ENCODE measurements at regions not wholly inside any gene's neighbourhood (a gene's known extent, or its start where the extent isn't known, plus 50 kb on each side); places are given as distances from the start of the nearest gene placed in this dataset.

GRCh38 chr11:107203656-107204055 is 185.4 kb upstream of the GUCY1A2 start:
- ATAC-seq (replicated peaks in 6 of 8): no peak
- Histone ChIP-seq H3K27ac (no peak overlapping the region), H3K4me3 (no peak overlapping the region), H3K4me1 (replicated peaks in 1 of 2) (no peaks in the 10 kb centered on the region)
- in situ Hi-C loops (cut with MboI; ENCODE audit: low pct_unique_long_range_greater_than_20kb in 2 of 9, low sequenced_read_pairs in 9 of 9, unreplicated experiment in 9 of 9): no loop called here
- 0 to 71% (median 57%) methylated on average over 1 of the region's 1 CpG; no CpG with 5 or more reads in 5 of the 10 experiments for WGBS, 10 experiments

DNA sequence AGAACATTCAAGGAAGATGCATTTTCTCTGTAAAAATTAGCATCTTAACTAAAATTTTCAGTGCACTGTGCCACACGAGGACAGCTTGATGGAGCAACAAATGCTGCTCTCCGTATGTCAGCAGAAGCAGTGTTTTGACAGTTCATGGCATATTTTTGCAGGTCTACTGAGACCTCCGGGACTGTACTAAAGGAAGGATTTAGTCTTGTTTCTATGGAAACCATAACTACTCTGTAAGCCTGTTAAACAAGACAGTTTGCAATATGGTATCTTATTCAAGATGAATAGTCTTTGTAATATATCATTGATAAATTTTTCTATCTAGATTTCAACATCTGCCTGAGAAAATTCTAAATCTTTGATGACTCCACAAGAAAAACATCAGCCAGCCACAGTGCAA is 184.0 kb upstream of the GUCY1A2 start:
- in situ Hi-C loops (cut with MboI; ENCODE audit: low pct_unique_long_range_greater_than_20kb in 2 of 9, low sequenced_read_pairs in 9 of 9, unreplicated experiment in 9 of 9): no loop called here
- peak in 4 of 8 experiments; percentile 34 to 47 (median 38) for ATAC-seq (replicated peaks in 6 of 8)
- Histone ChIP-seq H3K4me3 (no peak overlapping the region), H3K27ac (no peak overlapping the region), H3K4me1 (replicated peaks in 1 of 2) (no peaks in the 10 kb centered on the region)
- WGBS, 10 experiments: 0 to 86% (median 53%) methylated on average over 1 to 3 of the region's 3 CpGs

DNA sequence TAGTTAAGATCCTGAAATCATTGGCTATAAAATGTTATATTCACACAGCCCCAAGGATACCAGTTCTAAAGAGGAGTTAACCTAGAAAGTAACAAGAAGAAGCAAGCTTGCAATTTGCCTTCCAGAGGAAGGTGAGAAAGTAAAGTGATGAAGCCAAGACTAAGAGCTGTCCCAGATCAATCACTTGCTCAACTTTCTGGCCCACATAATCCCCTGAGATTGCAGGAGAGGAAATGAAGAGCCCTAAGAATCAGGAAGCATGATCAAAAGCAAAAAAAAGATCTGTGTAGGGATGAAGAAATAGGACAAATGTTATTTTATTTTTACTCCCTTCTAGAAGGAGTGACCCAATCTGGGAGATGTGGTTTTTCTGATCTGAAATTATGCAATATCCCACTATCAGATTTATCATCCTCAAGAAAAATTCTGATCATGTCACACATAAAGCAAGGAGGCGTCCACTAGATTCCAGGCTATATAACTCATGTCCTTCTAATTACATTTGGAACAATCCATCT is 180.3 kb upstream of the GUCY1A2 start:
- no peaks in the 10 kb centered on the region for H3K4me1 ChIP-seq (replicated peaks in 1 of 2)
- H3K4me3 ChIP-seq: no peak overlapping the region
- WGBS, 10 experiments: 14 to 100% (median 60%) methylated on average over 1 of the region's 1 CpG; no CpG with 5 or more reads in 5 of the 10 experiments
- no peak overlapping the region for H3K27ac ChIP-seq
- no peak for ATAC-seq (replicated peaks in 6 of 8)
- in situ Hi-C loops (cut with MboI; ENCODE audit: low pct_unique_long_range_greater_than_20kb in 2 of 9, low sequenced_read_pairs in 9 of 9, unreplicated experiment in 9 of 9): no loop called here

- H3K27ac ChIP-seq: no peak overlapping the region
- no peaks in the 10 kb centered on the region for H3K4me1 ChIP-seq (replicated peaks in 1 of 2)
- H3K4me3 ChIP-seq: no peak overlapping the region
- no peak for ATAC-seq (replicated peaks in 6 of 8)
- in situ Hi-C loops (cut with MboI; ENCODE audit: low pct_unique_long_range_greater_than_20kb in 2 of 9, low sequenced_read_pairs in 9 of 9, unreplicated experiment in 9 of 9): no loop called here
- WGBS, 10 experiments: 28 to 95% (median 55%) methylated on average over 1 to 2 of the region's 2 CpGs; no CpG with 5 or more reads in 2 of the 10 experiments
Measured at GRCh38 chr11:107197932-107198331, 179.7 kb upstream of the GUCY1A2 start.

DNA sequence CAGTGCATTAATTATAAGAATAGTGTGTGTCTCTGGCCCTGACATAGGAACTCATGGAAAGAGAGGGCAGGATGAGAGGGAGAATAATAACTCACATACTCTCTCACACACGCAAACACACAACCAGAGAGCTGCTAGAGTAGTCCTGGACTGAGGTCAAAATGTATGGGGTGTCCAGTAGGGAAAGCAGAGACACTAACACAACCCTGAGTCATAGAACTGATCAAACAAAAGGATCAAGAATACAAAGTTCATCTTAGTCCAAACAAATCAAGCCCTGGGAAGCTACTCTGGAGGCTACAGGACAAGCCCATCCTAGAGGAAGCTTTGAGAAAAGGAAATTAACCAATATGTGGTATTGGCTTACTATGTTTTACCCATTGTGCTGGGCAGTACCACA is 178.5 kb upstream of the GUCY1A2 start:
- no peak for ATAC-seq (replicated peaks in 6 of 8)
- Histone ChIP-seq H3K4me1 (replicated peaks in 1 of 2) (no peaks in the 10 kb centered on the region), H3K27ac (no peak overlapping the region), H3K4me3 (no peak overlapping the region)
- in situ Hi-C loops (cut with MboI; ENCODE audit: low pct_unique_long_range_greater_than_20kb in 2 of 9, low sequenced_read_pairs in 9 of 9, unreplicated experiment in 9 of 9): no loop called here
- WGBS, 10 experiments: 17 to 100% (median 88%) methylated on average over 1 of the region's 1 CpG; no CpG with 5 or more reads in 5 of the 10 experiments

DNA sequence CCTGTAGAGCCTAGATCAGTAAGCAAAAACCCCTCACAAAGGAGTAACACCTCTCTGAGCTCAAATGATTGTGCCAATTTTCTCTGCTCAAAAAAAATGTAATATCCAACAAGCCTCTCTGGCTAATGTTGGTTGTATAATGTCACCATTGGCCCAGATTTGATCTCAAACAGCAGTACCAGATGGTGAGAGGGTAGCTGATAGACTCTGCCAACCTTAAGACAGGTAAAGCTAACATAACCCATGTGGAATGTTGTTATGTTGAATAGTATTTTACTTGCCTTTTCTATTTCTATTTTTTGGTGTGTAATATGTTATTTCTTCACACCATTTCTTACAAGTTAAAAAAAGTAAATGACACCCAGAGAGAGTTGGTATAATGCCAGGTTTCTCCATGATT is 166.7 kb upstream of the GUCY1A2 start:
- no peak overlapping the region for H3K27ac ChIP-seq
- H3K4me1 ChIP-seq (replicated peaks in 1 of 2): no peaks in the 10 kb centered on the region
- no peak for ATAC-seq (replicated peaks in 6 of 8)
- no peak overlapping the region for H3K4me3 ChIP-seq
- in situ Hi-C loops (cut with MboI; ENCODE audit: low pct_unique_long_range_greater_than_20kb in 2 of 9, low sequenced_read_pairs in 9 of 9, unreplicated experiment in 9 of 9): no loop called here

DNA sequence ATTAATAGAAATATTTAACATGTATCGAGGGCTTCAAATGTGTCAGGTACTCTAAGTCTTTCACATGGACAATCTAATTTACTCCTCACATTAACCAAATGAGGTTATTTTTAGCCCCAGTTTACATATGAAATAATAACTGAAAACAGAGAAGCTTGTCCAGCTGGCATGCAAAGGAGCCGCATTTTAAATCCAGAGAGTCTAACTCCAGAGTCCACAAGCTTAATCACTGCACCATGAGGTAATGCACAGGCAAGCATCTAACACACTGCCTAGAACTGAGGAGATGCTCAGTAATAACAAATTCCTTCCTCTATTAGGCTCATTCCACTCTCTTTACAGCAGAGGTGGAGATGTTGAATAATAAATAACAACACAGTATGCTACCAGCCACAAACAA is 165.7 kb upstream of the GUCY1A2 start:
- whole genome bisulfite sequencing, 10 experiments: 15 to 100% (median 89%) methylated on average over 1 to 2 of the region's 2 CpGs; no CpG with 5 or more reads in 3 of the 10 experiments
- H3K27ac ChIP-seq: no peak overlapping the region

GRCh38 chr11:107182978-107183377 is 164.7 kb upstream of the GUCY1A2 start:
- no peak overlapping the region for H3K27ac ChIP-seq
- ATAC-seq (replicated peaks in 6 of 8): peak in 3 of 8 experiments; percentile 41 to 80 (median 74)
- H3K4me3 ChIP-seq: no peak overlapping the region
- H3K4me1 ChIP-seq (replicated peaks in 1 of 2): no peaks in the 10 kb centered on the region
- in situ Hi-C loops (cut with MboI; ENCODE audit: low pct_unique_long_range_greater_than_20kb in 2 of 9, low sequenced_read_pairs in 9 of 9, unreplicated experiment in 9 of 9): no loop called here

More for the DNA sequence above, 165.7 kb upstream of the GUCY1A2 start:
- H3K4me3 ChIP-seq: no peak overlapping the region
- H3K4me1 ChIP-seq (replicated peaks in 1 of 2): no peaks in the 10 kb centered on the region
- in situ Hi-C loops (cut with MboI; ENCODE audit: low pct_unique_long_range_greater_than_20kb in 2 of 9, low sequenced_read_pairs in 9 of 9, unreplicated experiment in 9 of 9): no loop called here
- ATAC-seq (replicated peaks in 6 of 8): peak in 5 of 8 experiments; percentile 43 to 85 (median 80)

GRCh38 chr11:107180236-107180635 is 162.0 kb upstream of the GUCY1A2 start:
- ATAC-seq (replicated peaks in 6 of 8): no peak
- in situ Hi-C loops (cut with MboI; ENCODE audit: low pct_unique_long_range_greater_than_20kb in 2 of 9, low sequenced_read_pairs in 9 of 9, unreplicated experiment in 9 of 9): no loop called here
- 0 to 86% (median 29%) methylated on average over 1 of the region's 1 CpG; no CpG with 5 or more reads in 3 of the 10 experiments for WGBS, 10 experiments
- Histone ChIP-seq H3K4me1 (replicated peaks in 1 of 2) (no peaks in the 10 kb centered on the region), H3K4me3 (no peak overlapping the region), H3K27ac (no peak overlapping the region)

DNA sequence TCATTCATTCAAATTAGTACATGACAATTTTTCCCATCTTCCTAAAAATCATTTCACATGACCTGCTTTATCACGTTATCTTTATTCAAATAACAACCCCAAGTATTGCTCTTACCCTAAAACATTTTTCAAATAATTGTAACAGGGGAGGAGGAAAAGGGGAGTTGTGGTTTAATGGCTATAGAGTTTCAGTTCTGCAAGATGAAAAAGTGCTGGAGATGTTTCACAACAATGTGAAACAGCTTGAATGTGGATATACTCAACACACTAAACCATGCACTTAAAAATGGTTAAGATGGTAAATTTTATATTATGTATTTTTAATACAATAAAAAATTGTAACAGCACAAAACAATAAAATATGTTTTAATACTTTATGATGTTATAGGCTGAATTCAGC is 161.6 kb upstream of the GUCY1A2 start:
- WGBS, 10 experiments: 0 to 88% (median 67%) methylated on average over 1 of the region's 1 CpG; no CpG with 5 or more reads in 1 of the 10 experiments
- Histone ChIP-seq H3K4me3 (no peak overlapping the region), H3K27ac (no peak overlapping the region), H3K4me1 (replicated peaks in 1 of 2) (no peaks in the 10 kb centered on the region)
- ATAC-seq (replicated peaks in 6 of 8): no peak
- in situ Hi-C loops (cut with MboI; ENCODE audit: low pct_unique_long_range_greater_than_20kb in 2 of 9, low sequenced_read_pairs in 9 of 9, unreplicated experiment in 9 of 9): no loop called here

GRCh38 chr11:107177106-107177477 is 158.8 kb upstream of the GUCY1A2 start:
- H3K27ac ChIP-seq: no peak overlapping the region
- no peak for ATAC-seq (replicated peaks in 6 of 8)
- in situ Hi-C loops (cut with MboI; ENCODE audit: low pct_unique_long_range_greater_than_20kb in 2 of 9, low sequenced_read_pairs in 9 of 9, unreplicated experiment in 9 of 9): no loop called here
- 0 to 100% (median 67%) methylated on average over 1 to 8 of the region's 15 CpGs; no CpG with 5 or more reads in 3 of the 10 experiments for WGBS, 10 experiments
- H3K4me3 ChIP-seq: no peak overlapping the region
- peaks cover 3 to 10% of the 10 kb centered on the region in 2 donors for H3K4me1 ChIP-seq (replicated peaks in 1 of 2)

DNA sequence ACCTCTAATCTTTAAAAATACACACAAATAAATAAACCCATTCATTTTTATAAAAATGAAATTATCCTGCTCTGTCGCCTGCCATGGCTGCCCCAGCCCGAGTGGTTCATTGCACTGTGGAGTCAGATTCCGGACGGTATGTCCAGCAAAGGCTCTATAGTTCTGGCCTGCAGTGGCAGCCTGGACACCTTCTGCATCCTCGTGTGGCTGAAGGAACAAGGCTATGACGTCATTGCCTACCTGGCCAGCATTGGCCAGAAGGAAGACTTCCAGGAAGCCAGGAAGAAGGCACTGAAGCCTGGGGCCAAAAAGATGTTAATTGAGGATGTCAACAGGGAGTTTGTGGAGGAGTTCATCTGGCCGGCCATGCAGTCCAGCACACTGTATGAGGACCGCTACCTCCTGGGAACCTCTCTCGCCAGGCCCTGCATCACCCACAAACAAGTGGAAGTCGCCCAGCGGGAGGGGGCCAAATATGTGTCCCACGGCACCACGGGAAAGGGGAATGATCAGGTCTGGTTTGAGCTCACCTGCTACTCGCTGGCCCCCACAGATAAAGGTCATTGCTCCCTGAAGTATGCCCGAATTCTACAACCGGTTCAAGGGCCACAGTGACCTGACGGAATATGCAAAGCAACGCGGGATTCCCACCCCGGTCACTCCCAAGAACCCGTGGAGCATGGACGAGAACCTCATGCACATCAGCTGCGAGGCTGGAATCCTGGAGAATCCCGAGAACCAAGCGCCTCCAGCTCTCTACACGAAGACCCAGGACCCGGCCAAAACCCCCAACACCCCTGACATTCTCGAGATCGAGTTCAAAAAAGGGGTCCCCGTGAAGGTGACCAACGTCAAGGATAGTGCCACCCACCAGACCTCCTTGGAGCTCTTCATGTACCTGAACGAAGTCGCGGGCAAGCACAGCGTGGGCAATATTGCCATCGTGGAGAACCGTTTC is 158.2 kb upstream of the GUCY1A2 start:
- Histone ChIP-seq H3K4me1 (replicated peaks in 1 of 2) (peaks cover 3 to 10% of the 10 kb centered on the region in 2 donors), H3K4me3 (no peak overlapping the region), H3K27ac (no peak overlapping the region)
- 50 to 90% (median 81%) methylated on average over 4 to 21 of the region's 37 CpGs; no CpG with 5 or more reads in 4 of the 10 experiments for WGBS, 10 experiments
- in situ Hi-C loops (cut with MboI; ENCODE audit: low pct_unique_long_range_greater_than_20kb in 2 of 9, low sequenced_read_pairs in 9 of 9, unreplicated experiment in 9 of 9): no loop called here
- ATAC-seq (replicated peaks in 6 of 8): no peak

- in situ Hi-C loops (cut with MboI; ENCODE audit: low pct_unique_long_range_greater_than_20kb in 2 of 9, low sequenced_read_pairs in 9 of 9, unreplicated experiment in 9 of 9): no loop called here
- WGBS, 10 experiments: 22 to 100% (median 80%) methylated on average over 1 to 5 of the region's 5 CpGs
Measured at GRCh38 chr11:107174856-107175255, 156.6 kb upstream of the GUCY1A2 start.

More at GRCh38 chr11:107174856-107175255, 156.6 kb upstream of the GUCY1A2 start:
- Histone ChIP-seq H3K4me3 (no peak overlapping the region), H3K27ac (no peak overlapping the region), H3K4me1 (replicated peaks in 1 of 2) (peaks cover 3 to 10% of the 10 kb centered on the region in 2 donors)
- no peak for ATAC-seq (replicated peaks in 6 of 8)

All from motor neuron (in vitro differentiated cells).